ENCODE measurements at regions not wholly inside any gene's neighbourhood (a gene's known extent, or its start where the extent isn't known, plus 50 kb on each side); places are given as distances from the start of the nearest gene placed in this dataset.

DNA sequence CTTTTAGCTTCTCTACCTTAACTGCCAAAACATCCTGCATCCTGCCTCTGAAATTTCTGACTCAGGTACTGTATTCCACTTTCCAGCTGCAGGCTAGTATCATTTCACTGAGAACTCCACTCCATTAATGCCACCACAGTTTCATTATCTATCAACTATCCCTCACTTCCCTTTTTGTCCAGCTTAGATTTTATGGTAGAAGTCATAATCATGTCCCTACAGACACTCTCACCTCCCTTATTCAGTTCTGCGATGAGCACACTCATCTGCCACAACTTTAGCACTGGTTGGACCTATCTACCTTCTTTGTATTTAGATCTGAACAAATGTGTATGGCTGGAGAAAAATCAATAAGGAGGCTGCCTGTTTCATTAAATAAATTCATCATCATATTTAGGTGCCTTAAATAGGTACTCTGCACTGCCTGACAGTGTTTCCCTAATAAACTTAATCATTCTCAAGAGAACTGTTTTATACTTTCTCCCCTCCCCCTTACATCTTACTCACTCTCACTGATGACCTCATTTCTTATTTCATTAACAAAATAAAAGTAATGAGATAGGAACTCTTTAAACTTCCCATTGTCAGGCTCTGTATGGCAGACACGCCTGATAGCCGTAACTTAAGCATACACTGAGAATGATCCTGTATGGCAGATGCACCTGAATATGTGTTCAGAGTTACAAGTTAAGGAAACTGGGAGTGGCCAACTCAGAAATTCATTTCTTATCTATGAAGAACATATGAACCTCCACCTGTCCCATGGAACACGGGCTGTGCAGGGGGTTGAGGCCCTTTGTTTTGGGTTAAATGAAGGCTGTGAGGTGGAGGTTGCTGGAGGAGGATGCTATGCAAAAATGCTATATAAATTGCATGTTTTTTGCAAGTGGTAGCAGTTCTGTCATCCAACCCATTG, 95.3 kb upstream of the MAN1A1 start (continued):
- TF ChIP-seq, protein P1, sequence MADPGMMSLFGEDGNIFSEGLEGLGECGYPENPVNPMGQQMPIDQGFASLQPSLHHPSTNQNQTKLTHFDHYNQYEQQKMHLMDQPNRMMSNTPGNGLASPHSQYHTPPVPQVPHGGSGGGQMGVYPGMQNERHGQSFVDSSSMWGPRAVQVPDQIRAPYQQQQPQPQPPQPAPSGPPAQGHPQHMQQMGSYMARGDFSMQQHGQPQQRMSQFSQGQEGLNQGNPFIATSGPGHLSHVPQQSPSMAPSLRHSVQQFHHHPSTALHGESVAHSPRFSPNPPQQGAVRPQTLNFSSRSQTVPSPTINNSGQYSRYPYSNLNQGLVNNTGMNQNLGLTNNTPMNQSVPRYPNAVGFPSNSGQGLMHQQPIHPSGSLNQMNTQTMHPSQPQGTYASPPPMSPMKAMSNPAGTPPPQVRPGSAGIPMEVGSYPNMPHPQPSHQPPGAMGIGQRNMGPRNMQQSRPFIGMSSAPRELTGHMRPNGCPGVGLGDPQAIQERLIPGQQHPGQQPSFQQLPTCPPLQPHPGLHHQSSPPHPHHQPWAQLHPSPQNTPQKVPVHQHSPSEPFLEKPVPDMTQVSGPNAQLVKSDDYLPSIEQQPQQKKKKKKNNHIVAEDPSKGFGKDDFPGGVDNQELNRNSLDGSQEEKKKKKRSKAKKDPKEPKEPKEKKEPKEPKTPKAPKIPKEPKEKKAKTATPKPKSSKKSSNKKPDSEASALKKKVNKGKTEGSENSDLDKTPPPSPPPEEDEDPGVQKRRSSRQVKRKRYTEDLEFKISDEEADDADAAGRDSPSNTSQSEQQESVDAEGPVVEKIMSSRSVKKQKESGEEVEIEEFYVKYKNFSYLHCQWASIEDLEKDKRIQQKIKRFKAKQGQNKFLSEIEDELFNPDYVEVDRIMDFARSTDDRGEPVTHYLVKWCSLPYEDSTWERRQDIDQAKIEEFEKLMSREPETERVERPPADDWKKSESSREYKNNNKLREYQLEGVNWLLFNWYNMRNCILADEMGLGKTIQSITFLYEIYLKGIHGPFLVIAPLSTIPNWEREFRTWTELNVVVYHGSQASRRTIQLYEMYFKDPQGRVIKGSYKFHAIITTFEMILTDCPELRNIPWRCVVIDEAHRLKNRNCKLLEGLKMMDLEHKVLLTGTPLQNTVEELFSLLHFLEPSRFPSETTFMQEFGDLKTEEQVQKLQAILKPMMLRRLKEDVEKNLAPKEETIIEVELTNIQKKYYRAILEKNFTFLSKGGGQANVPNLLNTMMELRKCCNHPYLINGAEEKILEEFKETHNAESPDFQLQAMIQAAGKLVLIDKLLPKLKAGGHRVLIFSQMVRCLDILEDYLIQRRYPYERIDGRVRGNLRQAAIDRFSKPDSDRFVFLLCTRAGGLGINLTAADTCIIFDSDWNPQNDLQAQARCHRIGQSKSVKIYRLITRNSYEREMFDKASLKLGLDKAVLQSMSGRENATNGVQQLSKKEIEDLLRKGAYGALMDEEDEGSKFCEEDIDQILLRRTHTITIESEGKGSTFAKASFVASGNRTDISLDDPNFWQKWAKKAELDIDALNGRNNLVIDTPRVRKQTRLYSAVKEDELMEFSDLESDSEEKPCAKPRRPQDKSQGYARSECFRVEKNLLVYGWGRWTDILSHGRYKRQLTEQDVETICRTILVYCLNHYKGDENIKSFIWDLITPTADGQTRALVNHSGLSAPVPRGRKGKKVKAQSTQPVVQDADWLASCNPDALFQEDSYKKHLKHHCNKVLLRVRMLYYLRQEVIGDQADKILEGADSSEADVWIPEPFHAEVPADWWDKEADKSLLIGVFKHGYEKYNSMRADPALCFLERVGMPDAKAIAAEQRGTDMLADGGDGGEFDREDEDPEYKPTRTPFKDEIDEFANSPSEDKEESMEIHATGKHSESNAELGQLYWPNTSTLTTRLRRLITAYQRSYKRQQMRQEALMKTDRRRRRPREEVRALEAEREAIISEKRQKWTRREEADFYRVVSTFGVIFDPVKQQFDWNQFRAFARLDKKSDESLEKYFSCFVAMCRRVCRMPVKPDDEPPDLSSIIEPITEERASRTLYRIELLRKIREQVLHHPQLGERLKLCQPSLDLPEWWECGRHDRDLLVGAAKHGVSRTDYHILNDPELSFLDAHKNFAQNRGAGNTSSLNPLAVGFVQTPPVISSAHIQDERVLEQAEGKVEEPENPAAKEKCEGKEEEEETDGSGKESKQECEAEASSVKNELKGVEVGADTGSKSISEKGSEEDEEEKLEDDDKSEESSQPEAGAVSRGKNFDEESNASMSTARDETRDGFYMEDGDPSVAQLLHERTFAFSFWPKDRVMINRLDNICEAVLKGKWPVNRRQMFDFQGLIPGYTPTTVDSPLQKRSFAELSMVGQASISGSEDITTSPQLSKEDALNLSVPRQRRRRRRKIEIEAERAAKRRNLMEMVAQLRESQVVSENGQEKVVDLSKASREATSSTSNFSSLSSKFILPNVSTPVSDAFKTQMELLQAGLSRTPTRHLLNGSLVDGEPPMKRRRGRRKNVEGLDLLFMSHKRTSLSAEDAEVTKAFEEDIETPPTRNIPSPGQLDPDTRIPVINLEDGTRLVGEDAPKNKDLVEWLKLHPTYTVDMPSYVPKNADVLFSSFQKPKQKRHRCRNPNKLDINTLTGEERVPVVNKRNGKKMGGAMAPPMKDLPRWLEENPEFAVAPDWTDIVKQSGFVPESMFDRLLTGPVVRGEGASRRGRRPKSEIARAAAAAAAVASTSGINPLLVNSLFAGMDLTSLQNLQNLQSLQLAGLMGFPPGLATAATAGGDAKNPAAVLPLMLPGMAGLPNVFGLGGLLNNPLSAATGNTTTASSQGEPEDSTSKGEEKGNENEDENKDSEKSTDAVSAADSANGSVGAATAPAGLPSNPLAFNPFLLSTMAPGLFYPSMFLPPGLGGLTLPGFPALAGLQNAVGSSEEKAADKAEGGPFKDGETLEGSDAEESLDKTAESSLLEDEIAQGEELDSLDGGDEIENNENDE (IDR thresholded peaks at IDR 0.05; ENCODE audit: insufficient replicate concordance, low read length): no peak
- TF ChIP-seq YY1 (IDR thresholded peaks at IDR 0.05; ENCODE audit: low read depth, low read length) (no peak), CBX5 (IDR thresholded peaks at IDR 0.05; ENCODE audit: low read depth, low read length) (no peak)
